ENCODE measurements at regions not wholly inside any gene's neighbourhood (a gene's known extent, or its start where the extent isn't known, plus 50 kb on each side); places are given as distances from the start of the nearest gene placed in this dataset.
"Not testable (repeated sequence)": the region's sequence is repeated elsewhere in the genome, so short reads cannot be mapped to it uniquely, and the experiment has no call there.

DNA sequence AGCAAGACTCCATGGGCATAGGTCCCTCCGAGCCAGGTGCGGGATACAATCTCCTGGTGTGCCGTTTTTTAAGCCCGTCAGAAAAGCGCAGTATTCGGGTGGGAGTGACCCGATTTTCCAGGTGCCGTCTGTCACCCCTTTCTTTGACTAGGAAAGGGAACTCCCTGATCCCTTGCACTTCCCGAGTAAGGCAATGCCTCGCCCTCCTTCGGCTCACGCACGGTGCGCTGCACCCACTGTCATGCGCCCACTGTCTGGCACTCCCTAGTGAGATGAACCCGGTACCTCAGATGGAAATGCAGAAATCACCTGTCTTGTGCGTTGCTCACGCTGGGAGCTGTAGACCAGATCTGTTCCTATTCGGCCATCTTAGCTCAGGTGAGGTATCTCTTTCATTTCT is 344.1 kb upstream of the ZNF32 start:
- not testable (repeated sequence) for DNase-seq

DNA sequence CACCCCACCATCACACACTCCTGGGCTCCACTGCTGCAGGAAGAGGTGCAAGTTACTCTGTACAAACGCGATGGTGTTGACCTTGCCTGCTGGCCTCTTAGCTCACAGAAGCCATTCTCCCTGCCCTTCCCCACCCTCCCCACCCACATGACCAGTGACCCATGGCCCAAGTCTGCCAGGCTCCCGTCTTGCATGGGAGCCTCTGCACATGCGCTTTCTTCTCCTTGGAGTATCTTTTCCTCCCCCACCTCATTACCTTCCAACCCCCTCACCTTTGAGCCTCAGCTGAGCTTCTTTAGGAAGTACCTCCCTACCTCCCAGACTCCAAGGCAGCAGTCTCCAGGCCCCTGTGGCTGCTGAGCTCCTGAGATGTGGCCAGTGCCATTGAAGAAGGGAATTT is 337.7 kb upstream of the ZNF32 start:
- DNase-seq: no peak

DNA sequence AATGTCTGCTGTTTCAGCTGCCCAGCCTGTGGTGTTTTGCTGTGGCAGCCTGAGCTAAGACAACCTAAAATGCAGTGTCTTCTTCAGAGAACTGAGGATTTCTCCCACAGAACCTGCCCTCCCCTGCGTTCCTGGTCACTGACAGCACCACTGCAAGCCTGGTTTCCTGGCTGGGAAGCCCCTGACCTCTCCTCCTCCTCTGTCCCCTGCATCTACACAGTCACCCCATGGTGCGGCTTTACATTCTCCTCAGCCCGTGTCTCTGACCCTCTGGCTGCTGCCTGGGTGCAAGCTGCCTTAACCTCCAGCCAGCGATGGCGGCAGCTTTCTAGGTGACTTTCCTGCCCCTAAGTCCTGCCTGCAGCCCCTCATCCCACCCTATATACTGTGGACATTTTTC is 337.3 kb upstream of the ZNF32 start:
- no peak for DNase-seq

DNA sequence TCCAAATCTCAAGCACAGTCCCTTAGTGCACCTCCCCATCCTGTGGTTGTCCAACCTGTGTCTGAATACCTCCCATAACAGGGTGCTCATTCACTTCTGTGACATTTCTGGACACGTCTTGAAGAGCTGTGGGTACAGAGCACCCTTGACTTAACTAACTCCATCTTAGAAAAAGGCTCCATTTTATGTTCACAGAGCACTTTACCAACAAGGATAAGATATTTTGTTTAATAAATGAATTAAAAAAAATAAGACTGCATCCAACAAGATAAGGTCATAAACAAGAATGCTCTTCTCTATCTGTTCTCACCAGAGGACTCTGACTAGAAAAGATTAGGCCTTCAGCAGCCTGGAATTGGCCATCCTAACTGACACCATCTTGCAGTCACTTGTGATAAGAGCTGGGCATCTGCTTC is 335.2 kb upstream of the ZNF32 start:
- no peak for DNase-seq

DNA sequence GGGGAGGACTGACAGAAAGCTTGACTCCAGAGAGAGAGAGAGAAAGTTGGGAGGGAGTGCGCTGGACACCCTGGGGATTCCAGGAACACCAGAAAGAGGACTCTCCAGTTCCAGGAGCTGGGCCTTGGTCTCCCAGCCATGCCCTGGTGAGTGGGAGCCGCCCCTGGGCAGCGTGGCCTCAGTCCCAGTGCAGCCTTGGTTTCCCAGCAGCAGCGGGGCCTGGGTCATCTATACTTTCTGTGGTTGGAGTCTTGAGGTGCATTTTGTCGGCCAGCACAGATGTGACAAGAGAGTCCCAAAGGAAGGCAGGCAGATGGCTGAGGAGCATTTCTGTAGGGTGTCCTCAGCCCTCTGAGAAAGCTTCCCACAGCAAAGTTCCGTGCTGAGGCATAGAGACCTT is 334.7 kb upstream of the ZNF32 start:
- no peak for DNase-seq

DNA sequence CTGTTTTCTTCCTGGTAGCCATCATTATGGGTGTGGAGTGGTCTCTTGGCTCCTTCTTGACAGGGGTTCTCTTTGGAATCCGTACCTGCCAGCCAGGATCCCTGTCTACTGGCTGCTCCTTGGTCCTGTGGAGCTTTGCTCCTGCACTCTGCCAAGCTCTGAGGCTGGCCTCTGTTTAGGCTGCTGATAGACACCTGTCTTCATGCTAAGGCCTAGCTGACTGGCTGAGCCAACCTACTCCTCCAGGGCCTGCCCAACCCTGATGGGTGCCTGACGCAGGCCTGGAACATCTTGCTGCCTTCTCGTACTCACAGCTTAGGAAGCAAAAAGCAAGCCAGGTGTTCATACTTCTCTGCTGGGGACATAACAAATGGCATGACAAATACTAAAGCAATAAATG is 333.6 kb upstream of the ZNF32 start:
- no peak for DNase-seq

DNA sequence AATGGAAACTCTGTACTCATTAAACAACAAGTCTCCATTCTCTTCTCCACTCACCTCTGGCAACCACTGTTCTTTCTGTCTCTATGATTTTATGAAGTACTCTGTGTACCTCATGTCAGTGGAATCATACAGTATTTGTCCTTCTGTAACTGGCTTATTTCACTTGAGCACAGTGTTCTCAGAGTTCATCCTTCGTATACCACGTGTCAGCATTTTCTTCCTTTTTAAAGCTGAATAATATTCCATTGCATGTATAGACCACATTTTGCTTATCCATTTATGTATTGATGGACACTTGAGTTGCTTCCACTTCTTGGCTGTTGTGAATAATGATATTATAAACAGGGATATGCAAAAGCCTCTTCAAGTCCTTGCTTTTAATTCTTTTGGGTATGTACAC is 333.0 kb upstream of the ZNF32 start:
- no peak for DNase-seq

DNA sequence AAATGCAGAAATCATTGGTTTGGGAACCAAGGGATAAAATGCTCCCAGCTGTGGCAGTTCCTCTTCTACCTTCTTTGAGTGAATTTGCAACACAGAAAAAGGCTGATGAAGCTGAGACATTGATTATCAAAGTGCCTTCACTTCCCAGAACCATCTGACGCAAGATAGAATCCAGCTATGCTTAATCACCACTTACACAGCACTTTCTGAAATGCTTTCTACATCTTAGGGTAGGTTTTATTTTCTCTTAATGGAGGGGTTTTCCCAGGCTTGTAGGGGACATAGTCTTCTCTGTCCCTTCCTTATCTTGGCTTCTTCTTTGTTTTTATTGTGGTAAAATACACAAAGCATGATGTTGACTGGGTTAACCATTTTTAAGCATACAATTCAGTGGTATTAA is 332.6 kb upstream of the ZNF32 start:
- peak; percentile 22 for DNase-seq

DNA sequence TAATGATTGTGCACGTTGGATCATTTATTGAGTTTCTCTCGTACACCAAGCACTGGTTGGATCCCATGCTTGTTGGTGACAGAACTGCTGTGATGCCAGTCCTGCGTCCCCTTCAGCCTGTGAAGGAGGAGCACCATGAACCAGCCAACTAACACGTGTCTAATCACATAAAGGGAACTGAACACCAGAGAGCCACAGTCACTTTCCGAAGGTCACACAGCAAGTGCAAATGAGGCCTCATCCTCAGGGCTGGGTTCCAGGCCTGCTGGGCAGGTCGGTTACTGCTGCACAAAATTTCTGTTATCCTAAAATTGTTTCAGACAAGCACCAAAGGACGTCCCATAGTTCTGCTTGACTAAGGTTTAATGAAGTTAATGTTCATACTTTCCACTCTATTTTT is 332.0 kb upstream of the ZNF32 start:
- DNase-seq: no peak

DNA sequence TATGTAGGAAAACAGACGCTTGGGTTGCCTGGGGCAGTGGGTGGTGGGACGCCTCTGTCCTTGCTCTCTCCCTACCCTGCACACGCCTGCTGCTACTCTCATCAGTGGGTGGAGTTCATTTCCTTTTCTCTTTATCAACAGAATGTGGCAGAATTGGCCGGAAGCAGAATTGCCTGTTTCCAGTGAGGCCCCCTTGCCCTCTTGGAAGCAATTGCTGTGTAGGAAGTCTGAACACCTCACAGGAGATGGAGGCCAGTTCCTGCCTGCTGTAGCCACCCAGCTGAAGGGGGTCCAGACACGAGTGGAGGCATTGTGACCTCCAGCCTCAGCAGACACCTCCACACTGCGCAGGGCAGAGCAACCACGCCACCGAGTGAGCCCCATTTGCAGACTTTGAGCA is 331.6 kb upstream of the ZNF32 start:
- DNase-seq: no peak

DNA sequence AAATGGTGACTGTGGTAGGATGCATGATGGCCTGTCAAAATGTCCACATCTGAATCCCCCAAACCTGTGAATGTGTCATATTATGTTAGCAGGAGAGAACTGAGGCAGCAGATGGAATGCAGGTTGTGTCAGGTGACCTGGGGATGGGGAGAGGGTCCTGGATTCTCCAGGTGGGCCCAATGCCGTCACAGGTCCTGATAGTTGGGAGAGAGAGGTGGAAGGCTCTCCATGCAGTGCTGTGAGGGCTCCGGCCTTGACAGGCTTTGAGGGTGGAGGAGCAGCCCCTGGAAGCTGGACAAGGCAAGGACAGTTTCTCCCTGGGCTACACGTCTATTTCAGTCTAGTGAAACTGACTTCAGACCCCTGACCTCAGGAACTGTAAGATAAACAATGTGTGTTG is 330.9 kb upstream of the ZNF32 start:
- DNase-seq: no peak

DNA sequence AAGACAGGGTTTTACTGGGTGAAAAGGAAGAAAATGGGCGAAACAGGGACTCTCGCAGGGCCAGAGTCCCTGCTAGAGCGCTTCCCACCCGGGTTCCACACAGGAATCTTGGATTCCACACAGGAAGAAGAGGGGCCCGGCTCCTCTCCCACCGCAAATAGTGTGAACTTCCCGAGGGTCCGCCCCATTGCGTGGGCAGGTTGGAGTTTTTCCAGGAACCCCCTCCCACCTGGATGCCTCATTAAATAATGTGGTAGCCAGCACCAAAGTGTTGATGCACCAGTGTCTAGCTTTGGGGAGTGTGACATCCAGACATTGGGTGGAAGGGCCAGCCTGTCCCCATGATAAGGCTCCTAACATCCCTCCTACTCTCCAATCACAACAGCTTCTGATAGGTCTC is 330.3 kb upstream of the ZNF32 start:
- DNase-seq: no peak

DNA sequence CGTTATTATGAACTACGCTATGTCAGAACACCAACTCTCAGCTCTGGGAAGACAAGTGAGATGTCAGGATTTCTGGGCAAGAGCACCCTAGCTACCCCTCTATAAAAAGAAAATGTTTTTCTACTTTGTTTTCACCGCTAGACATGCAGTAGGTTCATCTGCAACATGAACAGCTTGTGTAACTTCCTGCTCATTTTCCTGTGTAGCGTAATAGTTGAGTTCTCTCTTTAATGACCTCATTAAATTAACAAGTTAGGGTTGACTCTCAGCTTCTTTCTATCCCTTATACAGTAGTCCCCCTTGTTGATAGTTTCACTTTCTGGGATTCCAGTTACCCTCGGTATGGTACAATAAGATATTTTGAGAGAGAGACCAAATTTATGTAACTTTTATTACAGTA is 329.4 kb upstream of the ZNF32 start:
- no peak for DNase-seq

DNA sequence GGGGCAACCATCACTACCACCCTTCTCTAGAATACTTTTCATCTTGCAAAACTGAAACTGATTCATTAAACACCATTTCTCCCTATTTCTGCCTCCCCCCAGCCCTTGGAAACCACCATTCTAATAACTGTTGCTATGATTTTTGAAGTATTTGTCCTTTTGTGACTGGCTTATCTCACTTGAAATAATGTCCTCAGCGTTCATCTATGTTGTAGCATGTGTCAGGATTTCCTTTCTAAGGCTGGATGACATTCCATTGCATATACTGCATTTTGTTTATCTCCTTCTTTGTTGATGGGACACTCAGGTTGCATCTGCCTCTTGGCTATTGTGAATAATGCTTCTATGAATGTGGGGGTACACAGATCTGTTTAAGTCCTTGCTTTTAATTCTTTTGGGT is 327.6 kb upstream of the ZNF32 start:
- no peak for DNase-seq

DNA sequence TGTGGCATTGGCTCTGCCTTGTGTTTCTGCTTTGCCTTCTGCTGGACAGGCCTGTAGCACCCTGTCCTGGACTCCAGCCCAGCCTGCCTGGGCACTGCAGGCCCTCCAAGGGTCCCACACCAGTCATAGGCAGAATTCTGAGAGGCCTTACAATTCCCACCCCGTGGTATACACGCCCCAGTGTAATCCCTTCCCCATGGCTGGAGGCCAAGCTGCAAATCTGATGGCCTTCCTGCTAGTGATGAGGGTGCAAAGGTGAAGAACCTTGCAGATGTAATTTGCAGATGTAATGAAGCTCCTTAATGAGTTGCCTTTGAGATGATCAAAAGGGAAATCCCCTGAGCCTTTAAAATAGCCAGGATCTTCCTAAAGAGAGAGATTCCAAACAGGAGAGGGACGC is 325.1 kb upstream of the ZNF32 start:
- DNase-seq: no peak

DNA sequence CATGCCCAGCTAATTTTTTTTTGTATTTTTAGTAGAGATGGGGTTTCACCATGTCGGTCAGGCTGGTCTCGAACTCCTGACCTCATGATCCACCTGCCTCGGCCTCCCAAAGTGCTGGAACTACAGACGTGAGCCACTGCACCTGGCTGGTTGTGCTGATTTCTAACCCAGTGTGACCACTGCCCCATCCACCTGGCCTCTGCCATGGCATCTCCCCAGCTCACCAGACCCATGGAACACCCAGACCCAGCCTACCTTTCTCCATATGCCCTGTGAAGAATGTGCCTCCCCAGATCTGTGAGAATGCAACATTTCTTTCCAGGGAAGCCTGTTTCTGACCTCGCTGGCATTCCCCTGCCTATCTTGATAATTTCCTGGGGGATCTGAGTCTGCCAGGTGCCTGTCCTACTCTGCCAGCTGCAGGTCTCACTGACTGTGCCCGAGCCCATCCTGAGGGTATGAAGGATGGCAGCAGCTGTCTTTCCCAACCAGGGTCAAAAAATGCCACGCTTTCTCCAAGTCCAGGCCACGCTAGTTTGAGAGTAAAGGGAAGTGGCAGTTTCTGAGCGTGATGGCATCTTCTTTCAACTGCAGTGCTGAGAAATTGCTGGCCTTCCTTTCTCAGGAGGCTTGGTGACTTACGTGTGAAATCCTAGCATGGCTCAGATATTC is 324.4 kb upstream of the ZNF32 start:
- no peak for DNase-seq

DNA sequence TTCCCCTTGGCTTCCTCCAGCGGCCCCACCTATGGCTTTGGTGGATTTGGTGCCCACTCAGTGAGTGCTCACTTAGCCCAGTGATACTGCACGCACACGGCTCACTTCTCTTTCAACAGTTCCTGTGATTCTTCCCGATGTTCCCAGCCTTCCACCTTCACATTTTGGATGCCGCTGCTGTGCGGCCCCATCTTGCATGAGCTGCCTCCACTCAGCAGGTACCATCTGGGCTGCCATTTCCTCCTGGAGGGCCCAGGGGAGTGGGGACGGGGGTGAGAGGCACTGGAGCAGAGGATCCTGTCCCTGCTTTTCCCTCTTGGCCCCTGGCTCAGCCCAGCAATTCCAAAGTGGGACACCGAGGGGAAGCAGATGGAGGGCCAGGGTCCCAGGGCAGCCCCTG is 323.3 kb upstream of the ZNF32 start:
- no peak for DNase-seq

DNA sequence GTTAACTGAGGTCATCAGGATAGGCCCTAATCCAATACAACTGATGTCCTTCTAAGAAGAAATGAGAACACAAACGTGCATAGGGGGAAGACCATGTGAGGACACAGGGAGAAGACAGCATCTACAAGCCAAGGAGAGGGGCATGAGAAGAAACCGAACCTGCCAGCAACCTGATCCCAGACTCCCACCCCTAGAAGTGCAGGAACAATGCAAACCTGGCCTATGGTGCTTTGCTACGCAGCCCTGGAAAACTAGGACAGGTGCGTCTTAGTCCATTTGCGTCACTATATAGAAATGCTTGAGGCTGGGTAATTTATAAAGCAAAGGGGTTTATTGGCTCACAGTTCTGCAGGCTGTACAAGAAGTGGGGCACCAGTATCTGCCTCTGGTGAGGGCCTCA is 322.6 kb upstream of the ZNF32 start:
- no peak for DNase-seq

DNA sequence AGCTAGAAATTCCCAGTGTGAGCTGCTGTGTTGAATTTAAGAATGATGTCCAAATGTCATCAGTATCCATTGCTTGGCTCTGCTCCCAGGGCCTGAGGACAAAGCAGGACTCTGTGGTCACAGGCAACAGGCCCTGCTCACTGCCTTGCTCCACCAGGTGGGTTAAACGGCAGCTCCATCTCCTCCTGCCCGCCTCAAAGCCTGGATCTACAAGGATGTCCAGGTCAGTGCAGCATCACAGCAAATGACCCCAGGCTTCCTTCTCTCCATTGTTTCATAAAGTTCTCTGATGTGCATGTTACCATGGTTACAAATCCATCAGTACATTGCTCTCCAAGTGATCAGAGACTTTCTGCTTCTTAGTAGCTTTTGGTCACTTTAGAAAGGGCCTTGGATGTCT is 322.0 kb upstream of the ZNF32 start:
- no peak for DNase-seq

DNA sequence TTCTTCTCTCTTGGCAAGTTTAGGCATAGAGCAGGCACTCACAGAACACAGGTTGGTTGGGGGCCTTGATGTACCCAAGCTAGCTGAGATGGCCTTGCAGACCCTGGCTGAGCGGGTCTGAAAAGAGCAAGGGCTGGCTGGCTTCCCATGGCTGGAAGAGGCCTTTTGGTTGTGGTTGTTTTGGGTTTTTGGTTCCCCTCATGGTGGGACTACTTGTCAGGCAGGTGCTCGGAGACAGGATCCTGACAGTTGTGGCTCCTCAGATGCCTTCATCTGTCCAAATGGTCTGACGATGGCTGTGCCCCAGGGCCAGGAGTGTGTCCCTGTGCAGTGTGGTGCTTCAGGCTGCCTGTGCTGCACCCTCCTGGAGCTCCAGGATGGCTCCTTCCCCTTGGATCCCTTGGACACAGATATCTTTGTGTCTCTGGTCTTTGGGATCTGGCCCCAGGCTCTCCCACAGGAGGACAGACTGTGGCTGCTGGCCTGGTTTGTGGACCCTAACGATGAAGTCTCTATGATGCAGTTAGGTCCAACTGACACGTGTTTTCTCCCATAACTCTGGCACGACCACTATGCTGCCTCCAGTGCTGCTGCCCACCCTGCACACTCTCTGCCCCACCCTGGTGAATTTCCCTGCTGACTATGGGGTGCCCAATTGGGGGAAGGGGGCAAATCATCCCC is 321.5 kb upstream of the ZNF32 start:
- no peak for DNase-seq

DNA sequence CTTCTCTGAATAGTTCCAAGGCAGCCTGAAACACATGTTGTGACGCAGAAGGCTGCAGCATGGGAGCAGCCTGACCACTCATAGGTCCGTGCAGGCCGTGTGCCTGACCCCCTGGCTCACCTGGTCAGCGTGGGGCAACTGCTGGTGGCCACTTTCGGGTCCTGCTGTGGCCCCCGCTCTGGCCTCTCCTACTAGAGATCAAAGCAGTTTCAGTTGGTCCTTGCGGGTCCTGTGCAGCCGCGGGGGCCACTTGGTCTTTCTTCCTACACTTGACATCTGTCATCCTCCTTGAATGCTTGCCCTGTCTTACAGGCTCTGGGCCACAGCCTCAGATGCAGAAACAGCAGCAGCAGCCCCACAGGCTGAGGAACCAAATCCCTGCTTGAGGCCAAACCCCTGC is 320.8 kb upstream of the ZNF32 start:
- no peak for DNase-seq

DNA sequence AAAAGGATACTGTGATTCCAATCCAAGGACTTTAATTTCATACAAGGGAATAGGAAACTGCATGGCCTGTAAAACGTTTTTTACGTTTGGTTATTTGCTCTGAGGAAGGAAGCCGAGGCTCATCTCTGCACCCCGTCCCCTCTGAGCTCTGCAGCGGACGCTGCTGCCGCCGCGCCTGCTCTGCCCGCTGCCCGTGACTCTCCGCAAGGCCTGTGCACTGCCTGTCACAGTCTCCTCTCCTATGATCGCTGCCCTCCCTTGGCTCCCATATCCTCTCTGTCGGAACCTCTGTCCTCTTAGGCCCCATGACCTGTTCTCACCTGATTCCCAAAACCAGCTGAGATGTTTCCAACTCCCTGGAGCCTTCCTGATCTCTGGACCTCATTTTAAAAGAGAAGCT is 320.3 kb upstream of the ZNF32 start:
- DNase-seq: no peak

DNA sequence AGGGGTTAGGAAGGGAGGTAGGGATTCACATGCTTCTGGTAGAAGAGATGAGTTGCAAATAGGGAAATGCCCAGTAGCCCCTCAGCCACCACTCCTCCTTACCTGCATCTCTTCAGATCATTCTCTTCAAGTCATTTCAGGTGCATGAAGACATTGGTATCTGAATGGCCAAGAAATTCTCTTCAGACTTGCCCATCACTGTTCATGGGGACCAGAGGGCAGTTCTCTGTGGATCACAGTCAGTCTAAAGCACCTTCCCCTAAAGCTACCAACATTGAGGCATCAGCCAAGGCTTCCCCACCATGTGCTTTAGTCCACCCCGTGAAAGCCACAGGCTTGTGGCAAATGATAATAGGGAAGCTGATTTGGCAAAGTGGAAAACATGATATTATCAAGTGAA is 319.4 kb upstream of the ZNF32 start:
- DNase-seq: no peak

DNA sequence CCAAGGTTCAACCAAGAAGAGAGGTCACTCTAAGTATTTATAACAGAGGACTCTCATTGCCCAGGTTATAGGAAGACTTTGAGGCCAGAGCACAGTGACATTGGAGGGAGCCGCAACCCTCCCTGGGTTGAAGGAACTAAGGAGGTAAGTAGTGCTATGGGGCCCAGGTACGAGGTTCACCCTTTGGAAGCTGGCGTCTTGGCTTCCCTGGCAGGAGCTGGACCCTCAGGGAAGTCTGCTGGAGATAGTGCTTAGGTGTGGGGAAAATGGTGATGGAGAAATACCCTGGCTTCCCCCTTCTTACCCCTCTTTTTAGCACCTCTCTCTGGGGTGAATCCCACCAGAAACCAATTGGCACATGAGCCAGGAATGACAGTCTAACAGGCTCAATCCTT is 317.9 kb upstream of the ZNF32 start:
- DNase-seq: no peak

DNA sequence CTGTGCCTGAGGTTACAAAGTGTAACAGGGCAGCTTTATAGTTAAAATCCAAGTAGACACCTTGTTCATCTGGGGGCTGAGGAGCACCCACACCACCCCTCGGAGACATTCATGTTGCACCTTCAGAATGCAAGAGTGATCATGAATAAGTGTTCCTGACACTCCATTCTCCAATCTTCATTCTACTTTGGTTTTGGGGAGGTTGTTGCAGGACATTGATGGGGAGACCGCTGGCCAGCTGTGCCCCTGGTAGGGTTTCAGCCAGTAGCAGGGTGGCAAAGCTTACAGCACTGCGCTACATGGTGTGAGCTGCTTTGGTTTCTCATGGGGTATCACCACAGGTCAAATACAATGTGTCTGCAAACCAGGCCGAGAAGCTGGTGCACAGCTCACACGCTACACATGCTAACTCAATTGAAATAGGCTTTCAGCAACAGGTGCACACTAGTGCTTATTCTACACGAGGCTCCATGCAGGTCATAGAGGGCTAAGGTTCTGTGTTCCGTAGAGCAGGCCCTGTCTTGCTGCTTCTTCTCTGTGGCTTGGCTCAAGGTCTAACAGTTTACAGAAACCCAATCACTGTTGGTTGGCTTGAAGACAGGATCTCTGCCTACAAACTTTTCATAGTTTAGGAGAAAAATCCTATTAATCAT is 317.4 kb upstream of the ZNF32 start:
- no peak for DNase-seq
